ENCODE measurements at regions not wholly inside any gene's neighbourhood (a gene's known extent, or its start where the extent isn't known, plus 50 kb on each side); places are given as distances from the start of the nearest gene placed in this dataset.

DNA sequence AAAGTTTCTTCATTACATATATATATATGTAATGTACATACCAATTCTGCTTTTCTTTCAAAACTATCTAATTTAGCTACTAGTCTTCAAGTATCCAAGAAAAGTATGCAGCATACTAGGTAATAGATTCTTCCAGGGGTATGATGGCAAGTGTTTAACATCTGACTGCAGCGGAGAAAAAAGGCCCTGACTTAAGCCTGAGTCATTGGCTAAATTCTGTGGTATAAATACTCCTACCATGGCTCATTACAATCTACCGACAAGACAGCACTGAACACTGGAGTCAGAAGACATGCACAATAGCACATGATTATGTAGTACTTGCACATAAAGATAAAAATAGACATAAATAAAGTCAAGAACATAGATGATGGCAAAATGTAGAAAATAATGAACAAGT lies 439.9 kb downstream of the BRINP1 start:
- H3K9ac ChIP-seq (ENCODE audit: insufficient read length, low read depth), result no peak overlapping the region
- no peaks in the 10 kb centered on the region for H3K9me3 ChIP-seq (ENCODE audit: insufficient read depth, low read length)
- H3K4me1 ChIP-seq (ENCODE audit: insufficient read depth, insufficient read length), result no peaks in the 10 kb centered on the region
- H3K27me3 ChIP-seq (ENCODE audit: insufficient read depth, insufficient read length), result peaks cover 3% of the 10 kb centered on the region
- no peak for TF ChIP-seq ZNF274 (IDR thresholded peaks at IDR 0.05; ENCODE audit: low read depth, low read length)
- TF ChIP-seq SUZ12 (IDR thresholded peaks at IDR 0.05; ENCODE audit: extremely low read depth, insufficient read depth, insufficient read length), result no peak
- TF ChIP-seq YY1 (IDR thresholded peaks at IDR 0.05; ENCODE audit: insufficient read depth, insufficient read length), result no peak
- no peak for DNase-seq (ENCODE audit: low read depth, low spot score)
- H3K4me3 ChIP-seq (ENCODE audit: insufficient read length, low read depth), result no peak overlapping the region
- H3K36me3 ChIP-seq (ENCODE audit: insufficient read depth, insufficient read length, low read length), result no peaks in the 10 kb centered on the region

DNA sequence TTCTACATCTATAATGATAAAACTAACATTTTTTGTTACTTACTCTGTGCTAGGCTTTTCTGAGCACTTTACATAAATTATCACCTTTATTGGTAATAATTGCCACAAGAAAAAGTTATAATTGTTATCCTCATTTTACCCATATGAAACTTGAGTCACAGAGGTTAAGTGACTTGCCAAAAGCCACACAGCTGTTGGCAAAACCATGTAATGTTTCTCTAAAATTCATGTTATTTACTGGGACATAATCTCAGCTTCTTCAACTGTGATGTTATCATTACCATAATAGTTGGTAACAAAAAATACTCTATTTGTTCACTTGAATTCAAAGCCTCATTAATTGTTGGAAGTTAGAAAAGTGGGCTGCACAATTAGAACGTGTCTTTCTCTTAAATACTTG lies 437.3 kb downstream of the BRINP1 start:
- Histone ChIP-seq H3K4me3 (ENCODE audit: insufficient read length, low read depth) (no peak overlapping the region), H3K9ac (ENCODE audit: insufficient read length, low read depth) (no peak overlapping the region), H3K36me3 (ENCODE audit: insufficient read depth, insufficient read length, low read length) (no peaks in the 10 kb centered on the region), H3K9me3 (ENCODE audit: insufficient read depth, low read length) (no peaks in the 10 kb centered on the region), H3K27me3 (ENCODE audit: insufficient read depth, insufficient read length) (no peaks in the 10 kb centered on the region), H3K4me1 (ENCODE audit: insufficient read depth, insufficient read length) (no peaks in the 10 kb centered on the region)
- TF ChIP-seq SUZ12 (IDR thresholded peaks at IDR 0.05; ENCODE audit: extremely low read depth, insufficient read depth, insufficient read length) (no peak), ZNF274 (IDR thresholded peaks at IDR 0.05; ENCODE audit: low read depth, low read length) (no peak), YY1 (IDR thresholded peaks at IDR 0.05; ENCODE audit: insufficient read depth, insufficient read length) (no peak)
- no peak for DNase-seq (ENCODE audit: low read depth, low spot score)

DNA sequence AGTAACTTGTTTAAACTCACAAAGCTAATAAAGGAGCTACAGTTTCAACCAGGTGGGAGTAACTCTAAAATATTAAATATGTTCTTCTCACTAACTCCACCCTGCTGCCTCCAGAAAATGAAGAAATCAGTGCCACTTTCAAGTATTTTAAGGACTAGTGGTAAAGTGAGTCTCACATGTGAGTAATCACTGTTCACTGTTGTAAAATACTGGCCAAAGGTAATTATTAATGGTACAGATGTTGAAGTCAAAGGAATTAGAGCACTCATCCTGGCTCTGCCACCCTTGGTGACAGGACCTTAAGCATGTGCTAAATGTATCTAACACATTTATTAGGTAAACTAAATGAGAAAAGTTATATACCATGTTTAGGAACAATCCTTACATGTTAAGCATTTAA lies 430.7 kb downstream of the BRINP1 start:
- Histone ChIP-seq H3K27me3 (ENCODE audit: insufficient read depth, insufficient read length) (no peaks in the 10 kb centered on the region), H3K4me1 (ENCODE audit: insufficient read depth, insufficient read length) (no peaks in the 10 kb centered on the region), H3K4me3 (ENCODE audit: insufficient read length, low read depth) (no peak overlapping the region), H3K9ac (ENCODE audit: insufficient read length, low read depth) (no peak overlapping the region), H3K36me3 (ENCODE audit: insufficient read depth, insufficient read length, low read length) (no peaks in the 10 kb centered on the region), H3K9me3 (ENCODE audit: insufficient read depth, low read length) (no peaks in the 10 kb centered on the region)
- TF ChIP-seq ZNF274 (IDR thresholded peaks at IDR 0.05; ENCODE audit: low read depth, low read length), result no peak
- TF ChIP-seq YY1 (IDR thresholded peaks at IDR 0.05; ENCODE audit: insufficient read depth, insufficient read length), result no peak
- TF ChIP-seq SUZ12 (IDR thresholded peaks at IDR 0.05; ENCODE audit: extremely low read depth, insufficient read depth, insufficient read length), result no peak
- no peak for DNase-seq (ENCODE audit: low read depth, low spot score)

DNA sequence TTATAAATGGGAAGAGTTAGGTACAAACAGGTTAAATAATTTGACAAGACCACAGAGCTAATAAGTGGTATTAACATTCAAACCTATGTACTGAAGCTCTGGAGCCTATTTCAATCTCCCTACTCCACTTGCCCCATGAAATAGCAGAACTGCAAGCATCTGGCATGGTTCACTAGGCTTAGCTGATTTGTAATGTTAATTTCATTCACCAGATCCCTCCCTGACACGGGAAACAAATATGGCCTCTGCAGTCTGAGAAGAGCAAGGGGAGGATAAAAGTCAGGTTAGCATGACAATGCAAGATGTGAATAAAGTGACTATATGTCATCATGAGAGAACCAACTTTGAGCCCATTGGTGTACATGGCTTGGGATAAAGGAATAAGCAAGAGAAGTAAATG lies 428.8 kb downstream of the BRINP1 start:
- Histone ChIP-seq H3K9me3 (ENCODE audit: insufficient read depth, low read length) (no peaks in the 10 kb centered on the region), H3K36me3 (ENCODE audit: insufficient read depth, insufficient read length, low read length) (no peaks in the 10 kb centered on the region), H3K4me1 (ENCODE audit: insufficient read depth, insufficient read length) (no peaks in the 10 kb centered on the region), H3K9ac (ENCODE audit: insufficient read length, low read depth) (no peak overlapping the region), H3K4me3 (ENCODE audit: insufficient read length, low read depth) (no peak overlapping the region), H3K27me3 (ENCODE audit: insufficient read depth, insufficient read length) (no peaks in the 10 kb centered on the region)
- peak; percentile 36 for DNase-seq (ENCODE audit: low read depth, low spot score)
- TF ChIP-seq ZNF274 (IDR thresholded peaks at IDR 0.05; ENCODE audit: low read depth, low read length) (no peak), SUZ12 (IDR thresholded peaks at IDR 0.05; ENCODE audit: extremely low read depth, insufficient read depth, insufficient read length) (no peak), YY1 (IDR thresholded peaks at IDR 0.05; ENCODE audit: insufficient read depth, insufficient read length) (no peak)

DNA sequence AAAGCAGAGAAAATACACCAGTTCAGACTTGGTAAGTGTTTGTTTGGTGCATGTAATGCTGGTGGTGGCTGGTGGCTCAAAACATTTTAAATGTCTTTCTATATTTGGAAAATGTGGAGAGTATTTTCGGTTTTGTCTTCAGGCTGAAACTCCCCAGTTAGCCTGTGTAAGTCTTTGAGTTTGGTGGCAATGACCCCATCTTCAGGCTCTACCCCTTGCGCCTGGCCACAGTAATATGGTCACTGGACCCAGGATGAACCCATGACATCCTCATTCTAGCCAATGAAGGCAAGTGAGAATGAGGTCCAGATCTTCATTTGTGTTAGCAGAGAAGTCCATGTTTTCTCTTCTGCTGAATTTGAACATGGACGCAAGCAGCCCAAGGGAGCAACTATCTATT lies 422.6 kb downstream of the BRINP1 start:
- Histone ChIP-seq H3K9ac (ENCODE audit: insufficient read length, low read depth) (no peak overlapping the region), H3K27me3 (ENCODE audit: insufficient read depth, insufficient read length) (no peaks in the 10 kb centered on the region), H3K4me1 (ENCODE audit: insufficient read depth, insufficient read length) (no peaks in the 10 kb centered on the region), H3K36me3 (ENCODE audit: insufficient read depth, insufficient read length, low read length) (no peaks in the 10 kb centered on the region), H3K9me3 (ENCODE audit: insufficient read depth, low read length) (no peaks in the 10 kb centered on the region), H3K4me3 (ENCODE audit: insufficient read length, low read depth) (no peak overlapping the region)
- no peak for DNase-seq (ENCODE audit: low read depth, low spot score)
- TF ChIP-seq SUZ12 (IDR thresholded peaks at IDR 0.05; ENCODE audit: extremely low read depth, insufficient read depth, insufficient read length) (no peak), YY1 (IDR thresholded peaks at IDR 0.05; ENCODE audit: insufficient read depth, insufficient read length) (no peak), ZNF274 (IDR thresholded peaks at IDR 0.05; ENCODE audit: low read depth, low read length) (no peak)

DNA sequence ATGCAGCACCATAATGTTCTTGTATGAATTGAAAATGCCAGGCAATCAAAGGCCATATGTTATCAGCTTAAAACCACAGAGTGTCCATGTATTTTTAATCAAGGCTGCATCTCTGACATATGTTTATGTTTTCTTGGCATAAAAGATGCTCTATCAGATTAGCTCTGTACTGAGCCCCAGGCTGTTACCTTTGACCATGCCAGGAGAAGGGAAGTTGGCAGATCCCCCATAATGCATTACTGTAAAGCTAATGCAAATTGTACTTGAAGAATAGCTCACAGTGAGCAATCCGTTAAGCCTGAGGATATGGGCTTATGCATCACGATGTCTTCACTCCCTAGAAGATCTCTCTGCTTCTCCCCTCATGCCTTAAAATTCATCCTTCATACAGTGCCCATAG lies 414.4 kb downstream of the BRINP1 start:
- TF ChIP-seq ZNF274 (IDR thresholded peaks at IDR 0.05; ENCODE audit: low read depth, low read length) (no peak), SUZ12 (IDR thresholded peaks at IDR 0.05; ENCODE audit: extremely low read depth, insufficient read depth, insufficient read length) (no peak), YY1 (IDR thresholded peaks at IDR 0.05; ENCODE audit: insufficient read depth, insufficient read length) (no peak)
- no peak for DNase-seq (ENCODE audit: low read depth, low spot score)
- Histone ChIP-seq H3K9me3 (ENCODE audit: insufficient read depth, low read length) (no peaks in the 10 kb centered on the region), H3K27me3 (ENCODE audit: insufficient read depth, insufficient read length) (no peaks in the 10 kb centered on the region), H3K9ac (ENCODE audit: insufficient read length, low read depth) (no peak overlapping the region), H3K36me3 (ENCODE audit: insufficient read depth, insufficient read length, low read length) (no peaks in the 10 kb centered on the region), H3K4me3 (ENCODE audit: insufficient read length, low read depth) (no peak overlapping the region), H3K4me1 (ENCODE audit: insufficient read depth, insufficient read length) (no peaks in the 10 kb centered on the region)

DNA sequence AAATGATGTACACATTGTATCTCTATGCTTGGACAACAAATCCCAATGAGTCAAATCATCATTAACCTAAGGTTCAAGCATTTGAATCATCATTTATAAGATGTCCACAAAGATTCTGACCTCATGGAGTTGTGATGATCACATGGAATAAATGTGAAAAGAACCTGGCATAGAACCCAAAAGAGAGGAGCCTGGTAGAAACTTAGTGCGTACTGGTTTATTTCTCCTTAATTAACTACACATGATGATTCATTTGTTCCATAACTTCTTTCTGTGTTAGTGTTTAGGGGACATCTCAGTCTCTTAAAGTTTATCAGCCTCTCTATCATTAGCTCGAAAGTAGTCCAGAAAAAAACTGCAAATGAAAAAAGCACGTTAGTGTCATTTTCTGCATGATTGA lies 411.6 kb downstream of the BRINP1 start:
- no peaks in the 10 kb centered on the region for H3K27me3 ChIP-seq (ENCODE audit: insufficient read depth, insufficient read length)
- no peaks in the 10 kb centered on the region for H3K9me3 ChIP-seq (ENCODE audit: insufficient read depth, low read length)
- no peaks in the 10 kb centered on the region for H3K36me3 ChIP-seq (ENCODE audit: insufficient read depth, insufficient read length, low read length)
- DNase-seq (ENCODE audit: low read depth, low spot score), result no peak
- no peak overlapping the region for H3K9ac ChIP-seq (ENCODE audit: insufficient read length, low read depth)
- TF ChIP-seq SUZ12 (IDR thresholded peaks at IDR 0.05; ENCODE audit: extremely low read depth, insufficient read depth, insufficient read length) (no peak), ZNF274 (IDR thresholded peaks at IDR 0.05; ENCODE audit: low read depth, low read length) (no peak), YY1 (IDR thresholded peaks at IDR 0.05; ENCODE audit: insufficient read depth, insufficient read length) (no peak)
- H3K4me1 ChIP-seq (ENCODE audit: insufficient read depth, insufficient read length), result peaks cover 2% of the 10 kb centered on the region
- no peak overlapping the region for H3K4me3 ChIP-seq (ENCODE audit: insufficient read length, low read depth)

DNA sequence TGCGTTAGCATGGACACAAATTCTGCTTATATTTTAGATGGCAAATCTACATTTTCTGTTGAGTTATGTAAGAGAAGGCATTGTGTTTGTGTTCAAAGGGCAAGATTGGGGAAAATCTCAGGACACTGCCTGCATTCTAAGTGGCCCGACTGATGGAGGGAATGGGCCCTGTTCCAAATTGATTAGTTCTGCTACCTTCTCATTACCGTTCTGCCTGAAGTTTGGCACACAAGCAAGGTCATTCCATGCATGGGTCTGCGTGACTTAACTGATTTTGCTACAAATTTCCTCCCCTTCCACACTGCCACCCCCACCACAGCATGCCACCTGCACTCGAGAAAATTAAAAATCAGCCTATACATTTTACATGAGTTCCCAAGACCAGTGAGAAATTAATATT lies 409.9 kb downstream of the BRINP1 start:
- no peak for TF ChIP-seq SUZ12 (IDR thresholded peaks at IDR 0.05; ENCODE audit: extremely low read depth, insufficient read depth, insufficient read length)
- TF ChIP-seq YY1 (IDR thresholded peaks at IDR 0.05; ENCODE audit: insufficient read depth, insufficient read length), result no peak
- no peak for TF ChIP-seq ZNF274 (IDR thresholded peaks at IDR 0.05; ENCODE audit: low read depth, low read length)

More for the DNA sequence above, 409.9 kb downstream of the BRINP1 start:
- H3K4me1 ChIP-seq (ENCODE audit: insufficient read depth, insufficient read length), result peaks cover 2% of the 10 kb centered on the region
- H3K9me3 ChIP-seq (ENCODE audit: insufficient read depth, low read length), result no peaks in the 10 kb centered on the region
- no peaks in the 10 kb centered on the region for H3K27me3 ChIP-seq (ENCODE audit: insufficient read depth, insufficient read length)
- no peak overlapping the region for H3K9ac ChIP-seq (ENCODE audit: insufficient read length, low read depth)
- DNase-seq (ENCODE audit: low read depth, low spot score), result no peak
- no peaks in the 10 kb centered on the region for H3K36me3 ChIP-seq (ENCODE audit: insufficient read depth, insufficient read length, low read length)
- H3K4me3 ChIP-seq (ENCODE audit: insufficient read length, low read depth), result no peak overlapping the region
